Prostate gland (tissue), 2 donors: ENCODE measurements at regions not wholly inside any gene's neighbourhood (a gene's known extent, or its start where the extent isn't known, plus 50 kb on each side); places are given as distances from the start of the nearest gene placed in this dataset.

Source experiments
- DNase-seq: peaks from one replicate; pipeline ENCODE4 v3.0.0-alpha.2; 2019; ENCODE audit warnings: low spot score
- H3K27ac ChIP-seq, 2 donors: fragments of 200-600 bp; sonication (generic); 2 replicates each; pipeline ENCODE4 v1.5.1; 2017 to 2019
- H3K27me3 ChIP-seq: fragments of 200-600 bp; sonication (generic); replicated peaks from 2 replicates; pipeline ENCODE4 v1.5.1; 2019; ENCODE audit not compliant: insufficient read depth
- H3K36me3 ChIP-seq, 2 donors: fragments of 200-600 bp; sonication (generic); 1 replicate in 1 of 2; 2 replicates in 1 of 2; pipeline versions ENCODE4 v1.5.1 to v1.8.1; 2017 to 2019
- H3K4me1 ChIP-seq: fragments of 200-600 bp; sonication (generic); replicated peaks from 2 replicates; pipeline ENCODE4 v1.5.1; 2019
- H3K4me3 ChIP-seq, 2 donors: fragments of 200-600 bp; sonication (generic); 2 replicates each; pipeline ENCODE4 v1.5.1; 2017 to 2019
- H3K9me3 ChIP-seq: fragments of 200-600 bp; sonication (generic); 2 replicates; pipeline ENCODE4 v1.5.1; 2017
- POLR2A ChIP-seq: fragments of 450-650 bp; IDR thresholded peaks from one replicate; pipeline ENCODE4 v1.6.1; 2016; ENCODE audit warnings: antibody characterized with exemption, mild to moderate bottlenecking
- POLR2AphosphoS5 ChIP-seq: sonication (generic); formaldehyde crosslinking; IDR thresholded peaks from one replicate; pipeline ENCODE4 v1.6.1; 2017; ENCODE audit warnings: antibody characterized with exemption
- WGBS: methylation state at CpG from one replicate; pipeline ENCODE4 v1.1.5; 2018; 5-methylcytosine and 5-hydroxymethylcytosine counted together
- intact Hi-C: fragments of 100-400 bp; cut with DNase I; formaldehyde crosslinking; loops from one replicate; pipeline ENCODE4 v1.14.2; 2022
- TF ChIP-seq, protein P1 (sequence below), 4 experiments: fragments of 200-600 bp in 2 of 4; fragments of 450-650 bp in 2 of 4; sonication (generic) in 2 of 4; IDR thresholded peaks; 1 replicate in 3 of 4; 2 replicates in 1 of 4; pipeline ENCODE4 v1.5.1; 2016 to 2019; ENCODE audit warnings: antibody characterized with exemption in 4 of 4, mild to moderate bottlenecking in 2 of 4, moderate library complexity in 2 of 4

DNA sequence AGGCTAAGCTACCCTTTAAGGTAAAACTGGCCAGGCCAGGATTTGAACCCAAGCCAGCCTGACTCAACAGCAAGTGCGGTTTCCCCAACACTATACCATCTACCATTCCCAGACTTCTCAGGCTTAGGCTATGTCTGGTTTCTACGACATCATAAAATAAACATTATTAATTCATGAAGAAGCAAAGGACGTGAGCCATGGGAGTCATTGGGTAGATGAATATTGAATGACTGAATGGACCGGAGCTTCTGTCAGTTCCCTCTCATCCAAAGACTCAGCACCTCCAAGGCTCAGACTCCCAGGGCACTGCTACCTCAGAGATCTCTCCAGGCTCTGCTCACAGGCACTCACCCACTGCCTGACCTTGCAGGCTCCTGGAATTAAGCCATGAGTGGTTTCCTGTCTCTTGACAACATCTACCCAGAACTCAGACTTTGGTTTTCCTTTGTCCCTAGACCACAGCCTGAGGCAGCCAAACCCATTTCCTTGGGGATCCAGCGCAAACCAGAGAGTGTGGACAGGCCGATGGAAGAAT is 64.6 kb upstream of the STEAP1B start:
- Histone ChIP-seq H3K27me3 (no peaks in the 10 kb centered on the region), H3K36me3 (no peaks in the 10 kb centered on the region), H3K4me1 (no peaks in the 10 kb centered on the region), H3K4me3 (no peak overlapping the region), H3K9me3 (no peaks in the 10 kb centered on the region), H3K27ac (no peak overlapping the region)
- TF ChIP-seq POLR2AphosphoS5 (no peak), POLR2A (no peak)
- TF ChIP-seq, protein P1, sequence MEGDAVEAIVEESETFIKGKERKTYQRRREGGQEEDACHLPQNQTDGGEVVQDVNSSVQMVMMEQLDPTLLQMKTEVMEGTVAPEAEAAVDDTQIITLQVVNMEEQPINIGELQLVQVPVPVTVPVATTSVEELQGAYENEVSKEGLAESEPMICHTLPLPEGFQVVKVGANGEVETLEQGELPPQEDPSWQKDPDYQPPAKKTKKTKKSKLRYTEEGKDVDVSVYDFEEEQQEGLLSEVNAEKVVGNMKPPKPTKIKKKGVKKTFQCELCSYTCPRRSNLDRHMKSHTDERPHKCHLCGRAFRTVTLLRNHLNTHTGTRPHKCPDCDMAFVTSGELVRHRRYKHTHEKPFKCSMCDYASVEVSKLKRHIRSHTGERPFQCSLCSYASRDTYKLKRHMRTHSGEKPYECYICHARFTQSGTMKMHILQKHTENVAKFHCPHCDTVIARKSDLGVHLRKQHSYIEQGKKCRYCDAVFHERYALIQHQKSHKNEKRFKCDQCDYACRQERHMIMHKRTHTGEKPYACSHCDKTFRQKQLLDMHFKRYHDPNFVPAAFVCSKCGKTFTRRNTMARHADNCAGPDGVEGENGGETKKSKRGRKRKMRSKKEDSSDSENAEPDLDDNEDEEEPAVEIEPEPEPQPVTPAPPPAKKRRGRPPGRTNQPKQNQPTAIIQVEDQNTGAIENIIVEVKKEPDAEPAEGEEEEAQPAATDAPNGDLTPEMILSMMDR (IDR thresholded peaks at IDR 0.05): no peak
- intact Hi-C loops: loop anchor here (5.0 kb wide), 1 partner anchor 258 kb away; the partner anchor contains the start of gene TOMM7
- 72% methylated on average over 6 of the region's 6 CpGs for WGBS
- no peak for DNase-seq

DNA sequence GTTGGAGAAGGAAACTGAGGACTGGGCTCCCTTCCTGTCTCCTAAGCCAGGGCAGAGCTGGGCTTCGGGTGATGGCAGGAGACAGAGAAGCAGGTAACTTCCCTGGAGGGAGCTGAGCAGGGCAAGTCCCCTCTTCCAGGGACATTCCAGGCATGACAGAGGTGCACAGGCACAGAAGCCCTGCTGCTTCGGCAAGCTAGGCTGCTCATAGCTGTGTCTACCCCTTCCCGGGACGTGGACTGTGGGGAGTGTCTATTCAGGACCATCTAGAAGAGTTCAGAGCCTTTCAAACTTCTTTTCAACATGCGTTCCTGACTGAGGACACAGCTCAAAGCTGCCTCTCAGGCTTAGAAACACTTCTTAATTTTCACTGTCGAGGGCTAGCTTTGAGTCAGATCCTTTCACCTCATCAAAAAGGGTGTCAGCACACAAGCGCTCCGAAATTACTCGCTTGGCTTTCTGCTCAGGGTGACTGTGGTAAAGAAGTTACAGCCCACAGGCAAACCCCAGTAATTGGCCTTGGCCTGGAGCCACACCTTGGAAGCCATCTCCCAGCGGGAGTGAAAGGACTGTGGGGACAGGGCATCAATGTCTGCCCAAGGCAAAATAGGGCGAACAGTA is 63.7 kb upstream of the STEAP1B start:
- no peaks in the 10 kb centered on the region for H3K9me3 ChIP-seq
- intact Hi-C loops: loop anchor here (5.0 kb wide), 1 partner anchor 259 kb away; the partner anchor contains the start of gene TOMM7
- H3K27me3 ChIP-seq: no peaks in the 10 kb centered on the region
- no peak overlapping the region for H3K27ac ChIP-seq
- H3K36me3 ChIP-seq: no peaks in the 10 kb centered on the region
- WGBS: 46% methylated on average over 11 of the region's 11 CpGs
- DNase-seq: no peak
- no peak overlapping the region for H3K4me3 ChIP-seq
- H3K4me1 ChIP-seq: no peaks in the 10 kb centered on the region
- TF ChIP-seq, protein P1 (IDR thresholded peaks at IDR 0.05): no peak
- TF ChIP-seq POLR2A (no peak), POLR2AphosphoS5 (no peak)

DNA sequence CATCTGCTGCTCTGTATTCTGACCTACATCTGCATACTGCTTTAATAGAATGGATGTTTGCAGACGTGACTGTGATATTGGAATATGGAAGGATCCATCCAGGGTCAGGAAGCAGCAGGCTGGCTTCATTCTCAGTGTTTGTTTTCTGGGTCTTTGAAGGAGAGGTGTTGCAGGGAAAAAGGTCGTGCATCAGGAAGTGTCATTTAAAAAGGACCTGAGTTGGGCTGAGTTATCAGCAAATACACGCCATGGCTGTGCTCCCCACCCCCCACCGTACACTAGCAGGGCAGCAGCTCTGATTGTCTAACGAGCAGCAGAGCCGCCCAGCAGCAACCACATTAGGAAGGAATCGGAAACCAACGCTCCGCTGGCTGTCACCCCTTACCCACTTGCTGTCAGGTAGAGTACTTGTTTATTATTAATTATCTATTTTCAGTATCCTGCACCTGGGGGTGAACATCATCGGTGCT is 63.1 kb upstream of the STEAP1B start:
- H3K4me3 ChIP-seq: no peak overlapping the region
- DNase-seq: no peak
- H3K9me3 ChIP-seq: no peaks in the 10 kb centered on the region
- no peaks in the 10 kb centered on the region for H3K27me3 ChIP-seq
- intact Hi-C loops: loop anchor here (5.0 kb wide), 1 partner anchor 259 kb away; the partner anchor contains the start of gene TOMM7
- H3K4me1 ChIP-seq: no peaks in the 10 kb centered on the region
- TF ChIP-seq POLR2AphosphoS5 (no peak), POLR2A (no peak)
- TF ChIP-seq, protein P1 (IDR thresholded peaks at IDR 0.05): no peak
- H3K27ac ChIP-seq: no peak overlapping the region
- WGBS: 40% methylated on average over 10 of the region's 10 CpGs
- no peaks in the 10 kb centered on the region for H3K36me3 ChIP-seq

DNA sequence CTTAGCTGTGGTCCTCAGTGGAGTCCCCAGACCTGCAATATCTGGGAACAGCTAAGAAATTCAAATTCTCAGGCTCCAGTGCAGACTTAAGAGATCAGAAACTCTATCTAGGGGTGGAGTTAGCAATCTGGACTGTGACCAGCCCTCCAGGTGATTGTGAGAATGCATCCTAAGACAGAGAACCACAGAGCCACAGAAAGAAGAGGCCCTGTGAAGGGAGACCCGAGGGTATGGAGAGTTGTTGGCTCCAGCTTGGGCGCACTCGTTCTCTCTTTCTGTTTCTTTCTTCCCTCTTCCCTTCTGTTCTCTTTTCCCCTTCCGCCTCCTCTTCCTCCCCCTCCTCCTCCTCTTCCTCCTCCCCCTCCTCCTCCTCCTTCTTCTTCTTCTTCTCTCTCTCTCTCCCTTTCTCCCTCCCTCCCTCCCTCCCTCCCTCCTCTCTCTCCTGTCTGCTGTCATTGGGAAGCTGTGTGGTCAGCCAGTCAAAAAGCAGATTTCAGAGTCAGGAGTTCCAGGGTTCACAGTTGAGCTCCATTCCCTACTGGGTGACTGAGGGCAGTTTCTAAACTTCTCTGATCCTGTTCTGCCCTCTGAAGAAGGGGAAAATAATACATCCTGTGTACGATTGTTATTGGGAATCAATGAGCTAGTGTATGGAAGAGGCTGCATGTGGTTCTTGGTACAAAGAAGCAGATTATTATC is 62.1 kb upstream of the STEAP1B start:
- Histone ChIP-seq H3K4me3 (no peak overlapping the region), H3K36me3 (no peaks in the 10 kb centered on the region), H3K27me3 (no peaks in the 10 kb centered on the region), H3K9me3 (no peaks in the 10 kb centered on the region), H3K4me1 (no peaks in the 10 kb centered on the region), H3K27ac (no peak overlapping the region)
- TF ChIP-seq, protein P1 (IDR thresholded peaks at IDR 0.05): no peak
- no peak for TF ChIP-seq POLR2AphosphoS5
- WGBS: 73% methylated on average over 5 of the region's 5 CpGs
- intact Hi-C loops: loop anchor here (2.0 to 5.0 kb wide), 3 partner anchors 165 to 493 kb away; partner anchors contain the start of genes IL6 and TOMM7
- DNase-seq: no peak
